Heart left ventricle (tissue), 16 donors: ENCODE measurements at regions not wholly inside any gene's neighbourhood (a gene's known extent, or its start where the extent isn't known, plus 50 kb on each side); places are given as distances from the start of the nearest gene placed in this dataset.

Experiments
- ATAC-seq, 4 donors: fragments of 200-7000 bp; cut with Tn5 transposase; one replicate each; pipeline ENCODE4 v1.9.1; 2020 to 2022; ENCODE audit warnings: moderate library complexity in 4 of 4, mild to moderate bottlenecking in 3 of 4, moderate number of reproducible peaks in 1 of 4
- DNase-seq, 5 donors: peaks; one replicate each; pipeline ENCODE4 v3.0.0-alpha.2; 2020
- H3K27ac ChIP-seq, 12 donors: fragments of 200-600 bp; sonication (generic) in 4 of 12; one replicate each; pipeline versions ENCODE4 v1.5.0 to v1.8.0; 2016 to 2022; ENCODE audit warnings: mild to moderate bottlenecking in 2 of 12
- H3K27me3 ChIP-seq, 9 donors: fragments of 200-600 bp; sonication (generic) in 2 of 9; one replicate each; pipeline versions ENCODE4 v1.5.1 to v1.8.0; 2016 to 2022; ENCODE audit warnings: mild to moderate bottlenecking in 3 of 9
- H3K36me3 ChIP-seq, 9 donors: fragments of 200-600 bp; sonication (generic) in 2 of 9; one replicate each; pipeline versions ENCODE4 v1.5.0 to v1.8.0; 2018 to 2022; ENCODE audit warnings: mild to moderate bottlenecking in 2 of 9
- H3K4me1 ChIP-seq, 12 donors: fragments of 200-600 bp; sonication (generic) in 4 of 12; one replicate each; pipeline versions ENCODE4 v1.5.0 to v1.8.0; 2016 to 2022; ENCODE audit warnings: mild to moderate bottlenecking in 3 of 12
- H3K4me3 ChIP-seq, 12 donors: fragments of 200-600 bp; sonication (generic) in 4 of 12; one replicate each; pipeline versions ENCODE4 v1.5.0 to v1.8.0; 2017 to 2022; ENCODE audit warnings: mild to moderate bottlenecking in 9 of 12, moderate library complexity in 4 of 12
- H3K9me3 ChIP-seq, 12 donors: fragments of 200-600 bp; sonication (generic) in 4 of 12; one replicate each; pipeline versions ENCODE4 v1.5.0 to v1.8.0; 2016 to 2022; ENCODE audit warnings: mild to moderate bottlenecking in 1 of 12
- CTCF ChIP-seq, 12 donors: fragments of 200-600 bp; sonication (generic) in 4 of 12; IDR thresholded peaks; one replicate each; pipeline versions ENCODE4 v1.5.0 to v1.8.0; 2018 to 2022; ENCODE audit warnings: antibody characterized with exemption in 12 of 12, mild to moderate bottlenecking in 5 of 12
- POLR2A ChIP-seq, 2 donors: fragments of 450-650 bp; IDR thresholded peaks; one replicate each; pipeline ENCODE4 v1.6.1; 2017; ENCODE audit warnings: antibody characterized with exemption in 2 of 2, mild to moderate bottlenecking in 2 of 2, moderate library complexity in 2 of 2
- WGBS, 4 donors: extraction: QIAGEN DNeasy Blood & Tissue Kit in 2 of 4; methylation state at CpG; one replicate each; pipeline versions ENCODE4 v1.1.5 to v1.1.7; 2013 to 2018; 5-methylcytosine and 5-hydroxymethylcytosine counted together
- intact Hi-C, 10 donors: fragments of 100-400 bp; cut with DNase I; formaldehyde crosslinking; loops; one replicate each; pipeline versions ENCODE4 v1.11.1 to v1.14.2; 2022
- donor health status: ischemic (EF 13 %, LVEDD 7.1; RV severe dilation, severe dysfunction).
- donor health status: healthy with polysubstance abuse.
- donor health status: DM: no; HTN: yes; CAD: no.
- donor health status: DM: no; HTN: no; CAD: no.
- donor health status: ischemic (EF 25% LVEDD 6.9; RV normal size, moderate dysfunction).
- donor health status: ischemic (EF 25% LVEDD 5.7; RV mildly dilated, moderate dysfunction).
- donor health status: healthy.
- donor health status: DM: yes; HTN: yes; CAD: no.
- donor health status: ischemic (EF 35%, LVEDD 5.7; RV mildly dilated, moderate dysfunction).
- donor health status: nonischemic (EF 11% LVEDD 7.7; RV severe dilation, severe dysfunction).
- donor health status: DM: yes; HTN: yes; CAD: no.
- donor health status: PGD.
- donor health status: ischemic (EF 29% LVEDD 5.4; RV normal size, mild dysfunction).
- donor health status: nonischemic (EF 23%, LVEDD 6.1; RV moderate dilation, normal function).

DNA sequence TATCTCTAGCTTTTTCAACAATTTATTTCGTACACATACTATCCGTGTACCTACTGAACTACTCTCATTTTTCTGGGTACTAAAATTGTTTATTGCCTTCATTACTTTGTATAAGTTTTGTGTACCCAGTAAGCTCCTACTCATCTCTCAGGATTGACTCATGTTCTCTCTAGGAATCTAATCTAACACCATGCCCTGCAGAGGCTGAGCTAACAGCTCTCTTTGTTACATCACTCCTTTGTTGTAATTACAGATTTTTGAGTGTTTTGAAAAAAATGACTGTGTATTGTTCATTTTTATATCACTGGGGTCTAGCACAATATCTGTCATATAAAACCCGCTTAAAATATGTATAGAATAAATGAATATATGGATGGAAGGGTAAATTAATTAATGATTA, 167.1 kb downstream of the ATP6V1G3 start:
- no peaks in the 10 kb centered on the region for H3K27me3 ChIP-seq
- 61 to 88% (median 84%) methylated on average over 3 of the region's 3 CpGs for WGBS, 4 donors
- no peak overlapping the region for H3K27ac ChIP-seq
- no peak overlapping the region for H3K4me3 ChIP-seq
- no peak for ATAC-seq
- peaks cover 0 to 24% (median 4%) of the 10 kb centered on the region in 12 donors for H3K9me3 ChIP-seq
- no peaks in the 10 kb centered on the region for H3K36me3 ChIP-seq
- H3K4me1 ChIP-seq: no peaks in the 10 kb centered on the region
- TF ChIP-seq CTCF (IDR thresholded peaks at IDR 0.05) (no peak), POLR2A (IDR thresholded peaks at IDR 0.05) (no peak)
- no peak for DNase-seq
- intact Hi-C loops: no loop called here
